ENCODE measurements at regions not wholly inside any gene's neighbourhood (a gene's known extent, or its start where the extent isn't known, plus 50 kb on each side); places are given as distances from the start of the nearest gene placed in this dataset.

GRCh38 chr1:38693759-38694158 lies 165.8 kb downstream of the RRAGC start:
- TF ChIP-seq CTCF (IDR thresholded peaks at IDR 0.05) (no peak), POLR2A (IDR thresholded peaks at IDR 0.05) (no peak)

All from breast epithelium (tissue), 3 donors.